ENCODE measurements at regions not wholly inside any gene's neighbourhood (a gene's known extent, or its start where the extent isn't known, plus 50 kb on each side); places are given as distances from the start of the nearest gene placed in this dataset.

DNA sequence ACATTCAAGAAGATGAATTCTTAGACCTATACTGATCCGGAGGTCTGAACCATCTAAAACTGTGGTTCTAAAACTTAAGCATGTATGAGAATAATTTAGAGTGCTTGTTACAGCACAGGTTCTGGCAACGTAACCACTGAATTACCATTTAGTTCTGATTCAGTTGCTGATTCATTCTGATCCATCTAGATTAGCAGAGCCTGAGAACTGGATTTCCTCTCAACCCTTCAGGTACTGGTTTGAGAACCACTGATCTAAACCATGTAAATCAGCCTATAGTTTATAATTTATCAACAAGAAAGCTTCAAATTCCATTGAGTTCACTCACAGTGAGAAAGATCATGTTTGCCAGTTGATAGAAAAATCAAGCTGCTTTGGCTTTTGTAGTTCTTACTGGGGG lies 1001.1 kb upstream of the EPHA6 start:
- no peaks in the 10 kb centered on the region for H3K27me3 ChIP-seq (replicated peaks in 1 of 4; ENCODE audit: control insufficient read depth in 3 of 4, extremely low read depth in 1 of 4, insufficient read depth in 3 of 4, low read length in 3 of 4)
- H3K56ac ChIP-seq (replicated peaks; ENCODE audit: insufficient read length, low read depth, low read length) = no peak overlapping the region
- no peak overlapping the region for H3K4me2 ChIP-seq (ENCODE audit: insufficient read depth in 1 of 2, low read depth in 2 of 2, low read length in 2 of 2)
- FAIRE-seq (no peak), DNase-seq (ENCODE audit: low read depth in 1 of 2, low spot score in 2 of 2) (no peak)
- POLR2A ChIA-PET (ENCODE audit: partially characterized antibody) = no interaction called here
- H3K27ac ChIP-seq (ENCODE audit: low read depth, low read length) = no peak overlapping the region
- no peak overlapping the region for H4K8ac ChIP-seq (ENCODE audit: extremely low read depth, insufficient read depth, low read length)
- H3K36me3 ChIP-seq (ENCODE audit: control insufficient read depth in 2 of 4, insufficient read depth in 4 of 4, low read length in 3 of 4) = no peaks in the 10 kb centered on the region
- WGBS, 2 experiments (ENCODE audit: extremely low coverage in 1 of 2, insufficient coverage in 1 of 2, insufficient read length in 1 of 2, insufficient replicate concordance in 2 of 2, low coverage in 1 of 2, low lambda C conversion rate in 2 of 2, missing lambda C conversion rate in 1 of 2) = 66% methylated on average over 2 of the region's 2 CpGs; no CpG with 5 or more reads in 1 of the 2 experiments
- H3K14ac ChIP-seq (ENCODE audit: insufficient read length) = no peak overlapping the region
- no peak overlapping the region for H2BK15ac ChIP-seq (ENCODE audit: low read length)
- no peaks in the 10 kb centered on the region for H3K4me1 ChIP-seq (replicated peaks in 1 of 4; ENCODE audit: control insufficient read depth in 3 of 4, insufficient read depth in 4 of 4, low read length in 3 of 4)
- no peak overlapping the region for H2BK12ac ChIP-seq (ENCODE audit: low read depth, low read length)
- H3K9me3 ChIP-seq (ENCODE audit: insufficient read depth in 2 of 2, low read depth in 1 of 2, low read length in 1 of 2) = no peaks in the 10 kb centered on the region
- H3K79me2 ChIP-seq (ENCODE audit: control insufficient read depth in 1 of 2, insufficient read depth in 2 of 2, low read length in 2 of 2) = no peaks in the 10 kb centered on the region
- no peak overlapping the region for H4K91ac ChIP-seq (replicated peaks; ENCODE audit: insufficient read length, low read length)
- no peak overlapping the region for H2BK120ac ChIP-seq (replicated peaks; ENCODE audit: low read depth, low read length)
- H3K79me1 ChIP-seq (ENCODE audit: low read depth, low read length) = no peaks in the 10 kb centered on the region
- H4K5ac ChIP-seq (ENCODE audit: insufficient read length, low read depth, low read length) = no peak overlapping the region
- CTCF ChIA-PET (ENCODE audit: partially characterized antibody) = interaction anchor here (0.9 kb wide), 1 partner anchor 39 kb away, joined by 3 read pairs; no protein-coding TSS in a partner anchor
- no peak overlapping the region for H3K23ac ChIP-seq (ENCODE audit: insufficient read length)
- H2BK5ac ChIP-seq (ENCODE audit: low read depth, low read length) = no peak overlapping the region
- H2AFZ ChIP-seq (ENCODE audit: low read length) = no peak overlapping the region
- no peak overlapping the region for H3K4me3 ChIP-seq (ENCODE audit: extremely low read depth in 1 of 4, insufficient read depth in 2 of 4, low read depth in 3 of 4, low read length in 4 of 4)
- no peak overlapping the region for H2AK5ac ChIP-seq (ENCODE audit: low read depth, low read length)
- no peaks in the 10 kb centered on the region for H3K23me2 ChIP-seq (ENCODE audit: low read depth, low read length)
- no peak overlapping the region for H3K18ac ChIP-seq (ENCODE audit: extremely low read depth, low read length)
- no peaks in the 10 kb centered on the region for H4K20me1 ChIP-seq (replicated peaks in 1 of 2; ENCODE audit: control insufficient read depth in 1 of 2, insufficient read depth in 2 of 2, low read length in 2 of 2)
- H3K4ac ChIP-seq (replicated peaks; ENCODE audit: insufficient read length, low read depth, low read length) = no peak overlapping the region
- H2BK20ac ChIP-seq (ENCODE audit: low read length) = no peak overlapping the region
- no peak overlapping the region for H3K9ac ChIP-seq (replicated peaks in 1 of 4; ENCODE audit: extremely low read depth in 1 of 4, low read depth in 3 of 4, low read length in 3 of 4)
- TF ChIP-seq CBX5 (IDR thresholded peaks at IDR 0.05; ENCODE audit: low read depth, low read length) (no peak), POU5F1 (IDR thresholded peaks at IDR 0.05; ENCODE audit: low read depth, low read length) (no peak), CTBP2 (IDR thresholded peaks at IDR 0.05; ENCODE audit: borderline replicate concordance, insufficient read depth, insufficient read length, low read length) (no peak), CBX8 (IDR thresholded peaks at IDR 0.05; ENCODE audit: borderline replicate concordance, low read depth, low read length) (no peak), HDAC2 (IDR thresholded peaks at IDR 0.05; ENCODE audit: borderline replicate concordance in 1 of 2, low read depth in 2 of 2, low read length in 2 of 2) (no peak), SAP30 (IDR thresholded peaks at IDR 0.05; ENCODE audit: insufficient read depth, insufficient replicate concordance, low read length) (no peak), SP4 (IDR thresholded peaks at IDR 0.05; ENCODE audit: low read length) (no peak), TCF12 (IDR thresholded peaks at IDR 0.05; ENCODE audit: low read depth, low read length) (no peak), SUZ12 (IDR thresholded peaks at IDR 0.05; ENCODE audit: low read length) (no peak), NANOG (IDR thresholded peaks at IDR 0.05; ENCODE audit: insufficient read depth, low read depth, low read length, poor library complexity, severe bottlenecking) (no peak), EP300 (IDR thresholded peaks at IDR 0.05; ENCODE audit: borderline replicate concordance in 1 of 2, low read depth in 2 of 2, low read length in 2 of 2) (no peak)
- TF ChIP-seq, protein P1, sequence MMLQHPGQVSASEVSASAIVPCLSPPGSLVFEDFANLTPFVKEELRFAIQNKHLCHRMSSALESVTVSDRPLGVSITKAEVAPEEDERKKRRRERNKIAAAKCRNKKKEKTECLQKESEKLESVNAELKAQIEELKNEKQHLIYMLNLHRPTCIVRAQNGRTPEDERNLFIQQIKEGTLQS (IDR thresholded peaks at IDR 0.05; ENCODE audit: insufficient read depth, low read depth, low read length) = no peak

Measured in H1 (cell line).